ENCODE measurements at regions not wholly inside any gene's neighbourhood (a gene's known extent, or its start where the extent isn't known, plus 50 kb on each side); places are given as distances from the start of the nearest gene placed in this dataset.

DNA sequence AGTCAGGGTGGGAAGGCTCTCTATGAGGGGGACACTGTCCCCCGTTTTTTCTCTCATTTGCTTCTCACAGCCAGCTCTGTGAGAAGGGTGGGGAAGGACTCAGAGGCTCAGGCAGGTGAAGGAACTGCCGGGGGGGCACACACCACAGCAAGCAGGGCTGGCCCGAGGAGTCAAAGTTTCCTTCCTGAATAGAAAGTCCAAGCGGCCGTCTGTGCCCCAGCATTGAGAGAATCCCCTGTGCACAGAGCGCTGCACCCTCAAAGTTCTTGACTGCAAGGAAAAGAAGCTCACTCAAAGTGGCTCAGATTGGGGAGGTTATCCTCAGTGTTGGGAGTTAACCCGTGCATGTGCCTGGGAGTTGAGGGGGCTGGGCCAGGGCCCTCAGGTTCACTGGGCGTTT, 145.2 kb upstream of the AJAP1 start:
- Histone ChIP-seq H3K9ac (ENCODE audit: low read depth in 1 of 2, low read length in 2 of 2) (no peak overlapping the region), H3K27me3 (ENCODE audit: control insufficient read depth in 4 of 4, insufficient read depth in 4 of 4, low read length in 3 of 4) (peaks cover 0 to 2% (median 0%) of the 10 kb centered on the region in 4 donors), H3K4me1 (ENCODE audit: control insufficient read depth in 4 of 4, insufficient read depth in 4 of 4, low read length in 3 of 4) (no peaks in the 10 kb centered on the region), H3K4me3 (ENCODE audit: low read depth in 1 of 3, low read length in 3 of 3) (no peak overlapping the region), H3K9me3 (ENCODE audit: control insufficient read depth in 4 of 4, low read length in 3 of 4) (no peaks in the 10 kb centered on the region), H3K36me3 (ENCODE audit: control insufficient read depth in 4 of 4, insufficient read depth in 3 of 4, low read depth in 1 of 4, low read length in 3 of 4) (no peaks in the 10 kb centered on the region), H3K27ac (ENCODE audit: low read depth in 1 of 2, low read length in 2 of 2) (no peak overlapping the region)
- 64% methylated on average over 8 of the region's 8 CpGs for WGBS
- TF ChIP-seq JUND (IDR thresholded peaks at IDR 0.05) (no peak), HNF4A (conservative IDR thresholded peaks at IDR 0.05) (no peak), HNF4G (IDR thresholded peaks at IDR 0.05) (no peak), FOXA1 (IDR thresholded peaks at IDR 0.05) (no peak), RXRA (IDR thresholded peaks at IDR 0.05) (no peak), TAF1 (conservative IDR thresholded peaks at IDR 0.05) (no peak), YY1 (IDR thresholded peaks at IDR 0.05) (no peak), SP1 (IDR thresholded peaks at IDR 0.05) (no peak)
- TF ChIP-seq, protein P1, sequence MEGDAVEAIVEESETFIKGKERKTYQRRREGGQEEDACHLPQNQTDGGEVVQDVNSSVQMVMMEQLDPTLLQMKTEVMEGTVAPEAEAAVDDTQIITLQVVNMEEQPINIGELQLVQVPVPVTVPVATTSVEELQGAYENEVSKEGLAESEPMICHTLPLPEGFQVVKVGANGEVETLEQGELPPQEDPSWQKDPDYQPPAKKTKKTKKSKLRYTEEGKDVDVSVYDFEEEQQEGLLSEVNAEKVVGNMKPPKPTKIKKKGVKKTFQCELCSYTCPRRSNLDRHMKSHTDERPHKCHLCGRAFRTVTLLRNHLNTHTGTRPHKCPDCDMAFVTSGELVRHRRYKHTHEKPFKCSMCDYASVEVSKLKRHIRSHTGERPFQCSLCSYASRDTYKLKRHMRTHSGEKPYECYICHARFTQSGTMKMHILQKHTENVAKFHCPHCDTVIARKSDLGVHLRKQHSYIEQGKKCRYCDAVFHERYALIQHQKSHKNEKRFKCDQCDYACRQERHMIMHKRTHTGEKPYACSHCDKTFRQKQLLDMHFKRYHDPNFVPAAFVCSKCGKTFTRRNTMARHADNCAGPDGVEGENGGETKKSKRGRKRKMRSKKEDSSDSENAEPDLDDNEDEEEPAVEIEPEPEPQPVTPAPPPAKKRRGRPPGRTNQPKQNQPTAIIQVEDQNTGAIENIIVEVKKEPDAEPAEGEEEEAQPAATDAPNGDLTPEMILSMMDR (IDR thresholded peaks at IDR 0.05; ENCODE audit: low read depth, low read length, missing input control): no peak
- TF ChIP-seq, protein P2, sequence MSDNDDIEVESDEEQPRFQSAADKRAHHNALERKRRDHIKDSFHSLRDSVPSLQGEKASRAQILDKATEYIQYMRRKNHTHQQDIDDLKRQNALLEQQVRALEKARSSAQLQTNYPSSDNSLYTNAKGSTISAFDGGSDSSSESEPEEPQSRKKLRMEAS (IDR thresholded peaks at IDR 0.05): no peak
- TF ChIP-seq, protein P3, sequence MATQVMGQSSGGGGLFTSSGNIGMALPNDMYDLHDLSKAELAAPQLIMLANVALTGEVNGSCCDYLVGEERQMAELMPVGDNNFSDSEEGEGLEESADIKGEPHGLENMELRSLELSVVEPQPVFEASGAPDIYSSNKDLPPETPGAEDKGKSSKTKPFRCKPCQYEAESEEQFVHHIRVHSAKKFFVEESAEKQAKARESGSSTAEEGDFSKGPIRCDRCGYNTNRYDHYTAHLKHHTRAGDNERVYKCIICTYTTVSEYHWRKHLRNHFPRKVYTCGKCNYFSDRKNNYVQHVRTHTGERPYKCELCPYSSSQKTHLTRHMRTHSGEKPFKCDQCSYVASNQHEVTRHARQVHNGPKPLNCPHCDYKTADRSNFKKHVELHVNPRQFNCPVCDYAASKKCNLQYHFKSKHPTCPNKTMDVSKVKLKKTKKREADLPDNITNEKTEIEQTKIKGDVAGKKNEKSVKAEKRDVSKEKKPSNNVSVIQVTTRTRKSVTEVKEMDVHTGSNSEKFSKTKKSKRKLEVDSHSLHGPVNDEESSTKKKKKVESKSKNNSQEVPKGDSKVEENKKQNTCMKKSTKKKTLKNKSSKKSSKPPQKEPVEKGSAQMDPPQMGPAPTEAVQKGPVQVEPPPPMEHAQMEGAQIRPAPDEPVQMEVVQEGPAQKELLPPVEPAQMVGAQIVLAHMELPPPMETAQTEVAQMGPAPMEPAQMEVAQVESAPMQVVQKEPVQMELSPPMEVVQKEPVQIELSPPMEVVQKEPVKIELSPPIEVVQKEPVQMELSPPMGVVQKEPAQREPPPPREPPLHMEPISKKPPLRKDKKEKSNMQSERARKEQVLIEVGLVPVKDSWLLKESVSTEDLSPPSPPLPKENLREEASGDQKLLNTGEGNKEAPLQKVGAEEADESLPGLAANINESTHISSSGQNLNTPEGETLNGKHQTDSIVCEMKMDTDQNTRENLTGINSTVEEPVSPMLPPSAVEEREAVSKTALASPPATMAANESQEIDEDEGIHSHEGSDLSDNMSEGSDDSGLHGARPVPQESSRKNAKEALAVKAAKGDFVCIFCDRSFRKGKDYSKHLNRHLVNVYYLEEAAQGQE (IDR thresholded peaks at IDR 0.05): no peak
- TF ChIP-seq, protein P4, sequence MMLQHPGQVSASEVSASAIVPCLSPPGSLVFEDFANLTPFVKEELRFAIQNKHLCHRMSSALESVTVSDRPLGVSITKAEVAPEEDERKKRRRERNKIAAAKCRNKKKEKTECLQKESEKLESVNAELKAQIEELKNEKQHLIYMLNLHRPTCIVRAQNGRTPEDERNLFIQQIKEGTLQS (IDR thresholded peaks at IDR 0.05): no peak
- no peak for DNase-seq (ENCODE audit: low spot score)

DNA sequence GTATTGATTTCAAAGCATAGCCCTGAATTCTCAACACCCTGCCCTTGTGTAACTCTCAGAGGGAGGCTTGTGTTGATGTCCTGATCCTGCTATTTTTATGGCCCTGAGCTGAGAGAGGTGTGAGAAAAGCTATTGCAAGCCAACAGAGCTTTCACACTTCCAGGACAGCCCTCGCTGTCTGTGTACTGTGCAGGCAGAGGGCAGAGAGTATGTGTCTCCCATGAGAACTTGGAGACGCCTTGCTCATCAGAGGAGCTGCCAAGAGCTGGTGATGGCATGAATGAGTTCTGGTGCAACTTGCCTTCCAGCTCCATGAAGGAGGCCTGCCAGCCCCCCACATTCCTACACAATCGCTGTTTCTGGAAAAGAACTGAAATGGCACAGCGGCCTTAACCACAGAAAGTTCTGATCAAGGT, 144.1 kb upstream of the AJAP1 start:
- H3K27ac ChIP-seq (ENCODE audit: low read depth in 1 of 2, low read length in 2 of 2): no peak overlapping the region
- no peak for DNase-seq (ENCODE audit: low spot score)
- no peaks in the 10 kb centered on the region for H3K9me3 ChIP-seq (ENCODE audit: control insufficient read depth in 4 of 4, low read length in 3 of 4)
- no peak for TF ChIP-seq RXRA (IDR thresholded peaks at IDR 0.05)
- TF ChIP-seq FOXA2 (IDR thresholded peaks at IDR 0.05): no peak
- TF ChIP-seq, protein P2 (IDR thresholded peaks at IDR 0.05): no peak
- TF ChIP-seq TAF1 (conservative IDR thresholded peaks at IDR 0.05): no peak
- TF ChIP-seq GABPA (IDR thresholded peaks at IDR 0.05 in 1 of 2, conservative IDR thresholded peaks at IDR 0.05 in 1 of 2): no peak
- TF ChIP-seq SP1 (IDR thresholded peaks at IDR 0.05): no peak
- TF ChIP-seq HNF4G (IDR thresholded peaks at IDR 0.05): no peak
- TF ChIP-seq EGR1 (IDR thresholded peaks at IDR 0.05; ENCODE audit: low read depth in 2 of 2): no peak
- TF ChIP-seq, protein P5, sequence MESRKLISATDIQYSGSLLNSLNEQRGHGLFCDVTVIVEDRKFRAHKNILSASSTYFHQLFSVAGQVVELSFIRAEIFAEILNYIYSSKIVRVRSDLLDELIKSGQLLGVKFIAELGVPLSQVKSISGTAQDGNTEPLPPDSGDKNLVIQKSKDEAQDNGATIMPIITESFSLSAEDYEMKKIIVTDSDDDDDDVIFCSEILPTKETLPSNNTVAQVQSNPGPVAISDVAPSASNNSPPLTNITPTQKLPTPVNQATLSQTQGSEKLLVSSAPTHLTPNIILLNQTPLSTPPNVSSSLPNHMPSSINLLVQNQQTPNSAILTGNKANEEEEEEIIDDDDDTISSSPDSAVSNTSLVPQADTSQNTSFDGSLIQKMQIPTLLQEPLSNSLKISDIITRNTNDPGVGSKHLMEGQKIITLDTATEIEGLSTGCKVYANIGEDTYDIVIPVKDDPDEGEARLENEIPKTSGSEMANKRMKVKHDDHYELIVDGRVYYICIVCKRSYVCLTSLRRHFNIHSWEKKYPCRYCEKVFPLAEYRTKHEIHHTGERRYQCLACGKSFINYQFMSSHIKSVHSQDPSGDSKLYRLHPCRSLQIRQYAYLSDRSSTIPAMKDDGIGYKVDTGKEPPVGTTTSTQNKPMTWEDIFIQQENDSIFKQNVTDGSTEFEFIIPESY (IDR thresholded peaks at IDR 0.05): no peak
- TF ChIP-seq RAD21 (IDR thresholded peaks at IDR 0.05): no peak
- TF ChIP-seq, protein P4 (IDR thresholded peaks at IDR 0.05): no peak
- TF ChIP-seq, protein P3 (IDR thresholded peaks at IDR 0.05): no peak
- 84% methylated on average over 4 of the region's 4 CpGs for WGBS
- H3K4me3 ChIP-seq (ENCODE audit: low read depth in 1 of 3, low read length in 3 of 3): no peak overlapping the region
- no peaks in the 10 kb centered on the region for H3K4me1 ChIP-seq (ENCODE audit: control insufficient read depth in 4 of 4, insufficient read depth in 4 of 4, low read length in 3 of 4)
- H3K36me3 ChIP-seq (ENCODE audit: control insufficient read depth in 4 of 4, insufficient read depth in 3 of 4, low read depth in 1 of 4, low read length in 3 of 4): no peaks in the 10 kb centered on the region
- peaks cover 0 to 2% (median 0%) of the 10 kb centered on the region in 4 donors for H3K27me3 ChIP-seq (ENCODE audit: control insufficient read depth in 4 of 4, insufficient read depth in 4 of 4, low read length in 3 of 4)
- no peak overlapping the region for H3K9ac ChIP-seq (ENCODE audit: low read depth in 1 of 2, low read length in 2 of 2)
